Bronchial epithelial cell (primary cell): ENCODE measurements at regions not wholly inside any gene's neighbourhood (a gene's known extent, or its start where the extent isn't known, plus 50 kb on each side); places are given as distances from the start of the nearest gene placed in this dataset.

Experiments
- DNase-seq: peaks from one replicate; pipeline ENCODE4 v3.0.0-alpha.2; 2010; ENCODE audit warnings: low read depth
- FAIRE-seq: peaks from 2 replicates; lab custom pipeline; 2011; peaks lifted over from hg19 to GRCh38; lab: Jason Lieb, UNC
- H3K27me3 ChIP-seq: 2 replicates; pipeline ENCODE4 v1.5.1; 2011; ENCODE audit warnings: low read length; ENCODE audit not compliant: control insufficient read depth, insufficient read depth
- H3K36me3 ChIP-seq: 2 replicates; pipeline ENCODE4 v1.5.1; 2011; ENCODE audit warnings: low read length; ENCODE audit not compliant: control insufficient read depth, insufficient read depth
- H3K4me3 ChIP-seq: 2 replicates; pipeline ENCODE4 v1.5.1; 2011; ENCODE audit warnings: mild to moderate bottlenecking, low read depth, low read length, control low read depth
- TF ChIP-seq, protein P1 (sequence below): IDR thresholded peaks from 2 replicates; pipeline ENCODE4 v1.5.1; 2011; ENCODE audit warnings: mild to moderate bottlenecking, moderate library complexity, low read length, control low read depth, inconsistent platforms; ENCODE audit not compliant: insufficient read depth, severe bottlenecking

DNA sequence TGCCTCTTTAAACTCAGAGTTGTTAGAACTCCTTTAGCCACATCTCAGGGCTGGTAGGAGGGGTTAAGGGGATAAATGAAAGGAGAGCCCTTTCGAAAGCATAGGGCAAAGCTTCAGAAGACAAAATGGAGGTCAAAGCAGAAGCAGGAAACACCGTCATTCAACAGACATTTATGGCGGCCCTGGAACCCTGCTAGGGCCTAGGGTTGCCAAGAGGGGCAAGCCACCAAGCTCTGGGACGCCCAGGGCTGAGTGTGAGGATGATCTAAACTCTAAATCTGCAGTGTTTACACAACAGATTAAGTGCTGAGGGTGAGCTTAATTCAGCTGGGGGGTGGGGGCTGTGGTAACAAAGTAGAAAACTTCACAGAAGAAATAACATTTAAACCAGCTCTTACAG, 79.0 kb upstream of the NFE2L3 start:
- H3K36me3 ChIP-seq: no peaks in the 10 kb centered on the region
- no peaks in the 10 kb centered on the region for H3K27me3 ChIP-seq
- H3K4me3 ChIP-seq: no peak overlapping the region
- DNase-seq (no peak), FAIRE-seq (no peak)
- TF ChIP-seq, protein P1, sequence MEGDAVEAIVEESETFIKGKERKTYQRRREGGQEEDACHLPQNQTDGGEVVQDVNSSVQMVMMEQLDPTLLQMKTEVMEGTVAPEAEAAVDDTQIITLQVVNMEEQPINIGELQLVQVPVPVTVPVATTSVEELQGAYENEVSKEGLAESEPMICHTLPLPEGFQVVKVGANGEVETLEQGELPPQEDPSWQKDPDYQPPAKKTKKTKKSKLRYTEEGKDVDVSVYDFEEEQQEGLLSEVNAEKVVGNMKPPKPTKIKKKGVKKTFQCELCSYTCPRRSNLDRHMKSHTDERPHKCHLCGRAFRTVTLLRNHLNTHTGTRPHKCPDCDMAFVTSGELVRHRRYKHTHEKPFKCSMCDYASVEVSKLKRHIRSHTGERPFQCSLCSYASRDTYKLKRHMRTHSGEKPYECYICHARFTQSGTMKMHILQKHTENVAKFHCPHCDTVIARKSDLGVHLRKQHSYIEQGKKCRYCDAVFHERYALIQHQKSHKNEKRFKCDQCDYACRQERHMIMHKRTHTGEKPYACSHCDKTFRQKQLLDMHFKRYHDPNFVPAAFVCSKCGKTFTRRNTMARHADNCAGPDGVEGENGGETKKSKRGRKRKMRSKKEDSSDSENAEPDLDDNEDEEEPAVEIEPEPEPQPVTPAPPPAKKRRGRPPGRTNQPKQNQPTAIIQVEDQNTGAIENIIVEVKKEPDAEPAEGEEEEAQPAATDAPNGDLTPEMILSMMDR: no peak

DNA sequence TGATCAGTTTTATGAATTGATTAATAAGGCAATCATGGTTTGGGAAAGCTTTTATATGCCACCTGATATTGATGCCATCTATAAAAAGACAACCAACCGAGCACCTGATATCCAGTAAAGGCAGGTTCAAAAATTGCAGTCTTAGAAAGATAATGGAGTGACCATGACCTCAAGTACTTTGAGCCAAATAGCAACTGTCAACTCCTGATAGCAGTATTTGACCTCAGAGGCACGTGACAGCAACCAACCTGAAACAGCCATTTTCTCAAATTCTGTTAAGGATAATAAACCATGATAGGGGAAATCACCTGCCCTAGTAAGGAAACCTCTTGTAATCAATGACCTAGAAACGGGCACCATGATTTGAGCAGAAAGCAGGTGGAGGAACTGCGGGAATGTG, 77.1 kb upstream of the NFE2L3 start:
- TF ChIP-seq, protein P1: no peak
- DNase-seq: no peak
- FAIRE-seq: no peak
- Histone ChIP-seq H3K4me3 (no peak overlapping the region), H3K36me3 (no peaks in the 10 kb centered on the region), H3K27me3 (no peaks in the 10 kb centered on the region)

GRCh38 chr7:26076691-26077090, 75.3 kb upstream of the NFE2L3 start:
- Histone ChIP-seq H3K27me3 (no peaks in the 10 kb centered on the region), H3K4me3 (no peak overlapping the region), H3K36me3 (no peaks in the 10 kb centered on the region)
- TF ChIP-seq, protein P1: no peak
- FAIRE-seq: no peak
- no peak for DNase-seq

- no peaks in the 10 kb centered on the region for H3K36me3 ChIP-seq
- TF ChIP-seq, protein P1: peak; percentile 49
- no peaks in the 10 kb centered on the region for H3K27me3 ChIP-seq
- no peak overlapping the region for H3K4me3 ChIP-seq
- peak; percentile 38 for DNase-seq
- no peak for FAIRE-seq
Observed at GRCh38 chr7:26078437-26079336, 73.3 kb upstream of the NFE2L3 start.

DNA sequence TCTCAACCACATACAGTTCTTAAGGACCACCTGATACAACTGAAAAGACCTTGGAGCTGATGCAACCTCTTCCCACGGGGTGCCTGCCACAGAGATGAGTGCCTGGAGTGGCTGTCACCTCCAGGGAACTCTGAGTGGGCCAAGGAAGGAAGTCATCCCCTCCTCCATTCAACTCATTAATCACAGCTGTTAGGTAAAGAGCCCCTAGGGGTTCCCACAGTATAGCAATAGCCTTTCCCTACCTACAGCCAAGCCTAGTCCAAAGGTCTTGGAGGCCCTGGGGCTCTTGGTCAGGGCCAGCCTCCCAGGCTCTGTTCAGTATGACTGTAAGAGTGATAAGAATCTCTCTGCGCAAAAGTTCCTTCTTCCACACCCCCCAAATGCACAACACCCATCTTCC, 70.4 kb upstream of the NFE2L3 start:
- DNase-seq (no peak), FAIRE-seq (no peak)
- Histone ChIP-seq H3K4me3 (no peak overlapping the region), H3K27me3 (no peaks in the 10 kb centered on the region), H3K36me3 (no peaks in the 10 kb centered on the region)
- TF ChIP-seq, protein P1: no peak
